Glutamatergic neuron (in vitro differentiated cells): ENCODE measurements at regions not wholly inside any gene's neighbourhood (a gene's known extent, or its start where the extent isn't known, plus 50 kb on each side); places are given as distances from the start of the nearest gene placed in this dataset.

ENCODE experiments used
- DNase-seq: peaks from one replicate; pipeline ENCODE4 v3.0.0; 2022
- H3K27ac Mint-ChIP-seq: one replicate; pipeline ENCODE4 v1.8.0; 2020; ENCODE audit warnings: mild to moderate bottlenecking, mixed read lengths, inconsistent platforms; ENCODE audit not compliant: unreplicated experiment
- H3K27me3 Mint-ChIP-seq: one replicate; pipeline ENCODE4 v1.8.0; 2020; ENCODE audit warnings: mild to moderate bottlenecking, moderate library complexity, mixed read lengths, inconsistent platforms; ENCODE audit not compliant: unreplicated experiment
- H3K36me3 Mint-ChIP-seq: one replicate; pipeline ENCODE4 v1.8.0; 2020; ENCODE audit warnings: mild to moderate bottlenecking, mixed read lengths, inconsistent platforms; ENCODE audit not compliant: unreplicated experiment
- H3K4me1 Mint-ChIP-seq: one replicate; pipeline ENCODE4 v1.8.0; 2020; ENCODE audit warnings: mild to moderate bottlenecking, low read depth, mixed read lengths, inconsistent platforms; ENCODE audit not compliant: unreplicated experiment
- H3K4me3 Mint-ChIP-seq: one replicate; pipeline ENCODE4 v1.8.0; 2020; ENCODE audit warnings: mild to moderate bottlenecking, mixed read lengths, inconsistent platforms; ENCODE audit not compliant: unreplicated experiment
- H3K9me3 Mint-ChIP-seq: one replicate; pipeline ENCODE4 v1.8.0; 2020; ENCODE audit warnings: mild to moderate bottlenecking, moderate library complexity, mixed read lengths, inconsistent platforms; ENCODE audit not compliant: unreplicated experiment
- CTCF ChIP-seq: fragments of 200-600 bp; sonication (generic); IDR thresholded peaks from one replicate; pipeline ENCODE4 v1.5.0; 2021; ENCODE audit not compliant: partially characterized antibody, unreplicated experiment

GRCh38 chr7:63040336-63040735 is 958.3 kb upstream of the ZNF722 start:
- DNase-seq, result no peak
- H3K27ac Mint-ChIP-seq, result no peak overlapping the region
- no peaks in the 10 kb centered on the region for H3K4me1 Mint-ChIP-seq
- H3K36me3 Mint-ChIP-seq, result peaks cover 27% of the 10 kb centered on the region
- H3K9me3 Mint-ChIP-seq, result peaks cover 42% of the 10 kb centered on the region
- TF ChIP-seq CTCF, result no peak
- no peak overlapping the region for H3K4me3 Mint-ChIP-seq
- peaks cover 11% of the 10 kb centered on the region for H3K27me3 Mint-ChIP-seq

GRCh38 chr7:63040966-63041610 is 957.6 kb upstream of the ZNF722 start:
- no peak overlapping the region for H3K4me3 Mint-ChIP-seq
- peaks cover 11% of the 10 kb centered on the region for H3K27me3 Mint-ChIP-seq
- no peak for TF ChIP-seq CTCF
- H3K9me3 Mint-ChIP-seq, result peaks cover 40% of the 10 kb centered on the region
- DNase-seq, result no peak
- H3K27ac Mint-ChIP-seq, result no peak overlapping the region
- peaks cover 23% of the 10 kb centered on the region for H3K36me3 Mint-ChIP-seq
- no peaks in the 10 kb centered on the region for H3K4me1 Mint-ChIP-seq

GRCh38 chr7:63041786-63042185 is 956.9 kb upstream of the ZNF722 start:
- H3K27me3 Mint-ChIP-seq, result peaks cover 11% of the 10 kb centered on the region
- peaks cover 23% of the 10 kb centered on the region for H3K36me3 Mint-ChIP-seq
- TF ChIP-seq CTCF, result no peak
- H3K4me1 Mint-ChIP-seq, result no peaks in the 10 kb centered on the region
- H3K27ac Mint-ChIP-seq, result no peak overlapping the region
- no peak for DNase-seq
- H3K9me3 Mint-ChIP-seq, result peaks cover 37% of the 10 kb centered on the region
- no peak overlapping the region for H3K4me3 Mint-ChIP-seq

DNA sequence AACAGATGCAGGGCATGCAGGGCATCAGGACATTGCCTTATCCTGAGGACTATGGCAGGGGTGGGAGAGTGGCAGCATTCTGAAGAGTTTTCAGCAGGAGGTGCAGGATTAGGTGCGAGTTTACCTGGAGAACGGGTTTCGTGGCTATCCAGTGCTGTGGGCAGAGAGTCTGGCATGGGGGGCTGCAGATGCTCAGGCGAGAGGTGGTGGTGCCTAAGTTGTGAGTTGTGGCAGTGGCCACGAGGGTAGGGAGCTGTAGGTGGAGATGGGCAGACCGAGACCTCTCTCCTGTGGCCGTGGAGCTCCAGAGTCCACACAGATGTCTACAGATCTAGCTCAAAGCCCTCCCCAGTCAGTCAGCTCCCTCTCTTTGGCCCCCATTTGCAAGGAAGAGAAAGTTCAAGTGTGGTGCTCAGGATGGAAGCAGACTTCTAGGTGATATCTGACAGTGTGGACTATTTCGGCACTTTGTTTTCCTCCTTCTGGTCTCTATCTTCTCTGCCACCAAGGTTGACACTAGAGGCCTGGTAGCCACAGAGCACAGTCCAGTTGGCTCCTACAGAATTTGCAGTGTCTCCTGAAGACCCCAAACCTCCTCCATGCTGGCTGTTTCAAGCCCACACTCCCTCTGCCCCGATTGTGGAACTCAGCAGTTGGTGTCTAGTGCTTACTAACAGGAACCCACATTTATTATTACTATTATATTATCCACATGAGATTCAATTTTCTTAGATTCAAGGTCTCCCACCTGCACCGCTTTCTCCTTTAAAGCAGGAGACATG is 955.7 kb upstream of the ZNF722 start:
- no peak for TF ChIP-seq CTCF
- DNase-seq, result no peak
- peaks cover 30% of the 10 kb centered on the region for H3K9me3 Mint-ChIP-seq
- no peak overlapping the region for H3K4me3 Mint-ChIP-seq
- H3K4me1 Mint-ChIP-seq, result no peaks in the 10 kb centered on the region
- H3K27ac Mint-ChIP-seq, result no peak overlapping the region
- peaks cover 23% of the 10 kb centered on the region for H3K36me3 Mint-ChIP-seq
- peaks cover 7% of the 10 kb centered on the region for H3K27me3 Mint-ChIP-seq
